Hepatocyte (in vitro differentiated cells): ENCODE measurements at regions not wholly inside any gene's neighbourhood (a gene's known extent, or its start where the extent isn't known, plus 50 kb on each side); places are given as distances from the start of the nearest gene placed in this dataset.

Experiments
- DNase-seq: peaks from one replicate; pipeline ENCODE4 v3.0.0-alpha.2; 2016; ENCODE audit warnings: low spot score
- H2AFZ ChIP-seq: fragments of 200-600 bp; sonication (generic); 2 replicates; pipeline ENCODE4 v1.6.0; 2016; ENCODE audit warnings: antibody characterized with exemption, mild to moderate bottlenecking
- H3K27ac ChIP-seq: fragments of 200-600 bp; sonication (generic); 2 replicates; pipeline ENCODE4 v1.5.1; 2016; ENCODE audit warnings: mild to moderate bottlenecking
- H3K27me3 ChIP-seq: fragments of 200-600 bp; sonication (generic); 2 replicates; pipeline ENCODE4 v1.6.1; 2016
- H3K36me3 ChIP-seq: fragments of 200-600 bp; sonication (generic); replicated peaks from 2 replicates; pipeline ENCODE4 v1.5.1; 2016; ENCODE audit warnings: low read depth; ENCODE audit not compliant: insufficient read depth
- H3K4me1 ChIP-seq: fragments of 200-600 bp; sonication (generic); 2 replicates; pipeline ENCODE4 v1.5.1; 2016; ENCODE audit warnings: mild to moderate bottlenecking, moderate library complexity; ENCODE audit not compliant: insufficient read depth
- H3K4me2 ChIP-seq: fragments of 200-600 bp; sonication (generic); 2 replicates; pipeline ENCODE4 v1.6.0; 2016
- H3K4me3 ChIP-seq: fragments of 200-600 bp; sonication (generic); 2 replicates; pipeline ENCODE4 v1.5.1; 2016; ENCODE audit warnings: mild to moderate bottlenecking
- H3K79me2 ChIP-seq: fragments of 200-600 bp; sonication (generic); 2 replicates; pipeline ENCODE4 v1.6.0; 2017; ENCODE audit warnings: mild to moderate bottlenecking
- H3K9me2 ChIP-seq: fragments of 200-600 bp; sonication (generic); replicated peaks from 2 replicates; pipeline ENCODE4 v1.6.0; 2017; ENCODE audit warnings: mild to moderate bottlenecking; ENCODE audit not compliant: insufficient read depth
- H3K9me3 ChIP-seq: fragments of 200-600 bp; sonication (generic); 2 replicates; pipeline ENCODE4 v1.5.1; 2016; ENCODE audit warnings: low read depth, mild to moderate bottlenecking
- H4K20me1 ChIP-seq: fragments of 200-600 bp; sonication (generic); 2 replicates; pipeline ENCODE4 v1.6.0; 2016; ENCODE audit warnings: mild to moderate bottlenecking; ENCODE audit not compliant: insufficient read depth, poor library complexity, severe bottlenecking
- EZH2 ChIP-seq: fragments of 200-600 bp; sonication (generic); IDR thresholded peaks from 2 replicates; pipeline ENCODE4 v1.6.1; 2016; ENCODE audit warnings: antibody characterized with exemption, mild to moderate bottlenecking, borderline replicate concordance
- EZH2phosphoT487 ChIP-seq: fragments of 200-600 bp; sonication (generic); IDR thresholded peaks from one replicate; pipeline ENCODE4 v1.6.1; 2018; ENCODE audit warnings: antibody characterized with exemption, mild to moderate bottlenecking, low read depth, moderate library complexity; ENCODE audit not compliant: unreplicated experiment, severe bottlenecking
- WGBS: methylation state at CpG from one replicate; pipeline ENCODE4 v1.1.6; 2016; ENCODE audit warnings: low lambda C conversion rate; ENCODE audit errors: missing lambda C conversion rate; 5-methylcytosine and 5-hydroxymethylcytosine counted together
- TF ChIP-seq, protein P1 (sequence below): fragments of 200-600 bp; sonication (generic); IDR thresholded peaks from 2 replicates; pipeline ENCODE4 v1.5.1; 2016; ENCODE audit warnings: antibody characterized with exemption, mild to moderate bottlenecking; ENCODE audit not compliant: poor library complexity

- DNase-seq, result no peak
- H2AFZ ChIP-seq, result no peak overlapping the region
- no peak overlapping the region for H3K27ac ChIP-seq
- no peaks in the 10 kb centered on the region for H4K20me1 ChIP-seq
- no peaks in the 10 kb centered on the region for H3K4me1 ChIP-seq
- H3K36me3 ChIP-seq, result no peaks in the 10 kb centered on the region
- no peaks in the 10 kb centered on the region for H3K79me2 ChIP-seq
- no peaks in the 10 kb centered on the region for H3K9me2 ChIP-seq
- no peaks in the 10 kb centered on the region for H3K27me3 ChIP-seq
- no peak overlapping the region for H3K4me2 ChIP-seq
- no peak overlapping the region for H3K4me3 ChIP-seq
- peaks cover 3% of the 10 kb centered on the region for H3K9me3 ChIP-seq
- WGBS, result 93% methylated on average over 9 of the region's 9 CpGs
- TF ChIP-seq EZH2phosphoT487, result no peak
- TF ChIP-seq EZH2, result no peak
- TF ChIP-seq, protein P1, sequence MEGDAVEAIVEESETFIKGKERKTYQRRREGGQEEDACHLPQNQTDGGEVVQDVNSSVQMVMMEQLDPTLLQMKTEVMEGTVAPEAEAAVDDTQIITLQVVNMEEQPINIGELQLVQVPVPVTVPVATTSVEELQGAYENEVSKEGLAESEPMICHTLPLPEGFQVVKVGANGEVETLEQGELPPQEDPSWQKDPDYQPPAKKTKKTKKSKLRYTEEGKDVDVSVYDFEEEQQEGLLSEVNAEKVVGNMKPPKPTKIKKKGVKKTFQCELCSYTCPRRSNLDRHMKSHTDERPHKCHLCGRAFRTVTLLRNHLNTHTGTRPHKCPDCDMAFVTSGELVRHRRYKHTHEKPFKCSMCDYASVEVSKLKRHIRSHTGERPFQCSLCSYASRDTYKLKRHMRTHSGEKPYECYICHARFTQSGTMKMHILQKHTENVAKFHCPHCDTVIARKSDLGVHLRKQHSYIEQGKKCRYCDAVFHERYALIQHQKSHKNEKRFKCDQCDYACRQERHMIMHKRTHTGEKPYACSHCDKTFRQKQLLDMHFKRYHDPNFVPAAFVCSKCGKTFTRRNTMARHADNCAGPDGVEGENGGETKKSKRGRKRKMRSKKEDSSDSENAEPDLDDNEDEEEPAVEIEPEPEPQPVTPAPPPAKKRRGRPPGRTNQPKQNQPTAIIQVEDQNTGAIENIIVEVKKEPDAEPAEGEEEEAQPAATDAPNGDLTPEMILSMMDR, result no peak
Measured at GRCh38 chr2:15685143-15685542, 93.5 kb downstream of the DDX1 start.

- 96% methylated on average over 2 of the region's 2 CpGs for WGBS
- Histone ChIP-seq H3K9me3 (peaks cover 3% of the 10 kb centered on the region), H3K27ac (no peak overlapping the region), H3K4me1 (no peaks in the 10 kb centered on the region), H2AFZ (no peak overlapping the region), H3K36me3 (no peaks in the 10 kb centered on the region), H3K27me3 (no peaks in the 10 kb centered on the region), H4K20me1 (no peaks in the 10 kb centered on the region), H3K4me3 (no peak overlapping the region), H3K79me2 (no peaks in the 10 kb centered on the region), H3K4me2 (no peak overlapping the region), H3K9me2 (no peaks in the 10 kb centered on the region)
- TF ChIP-seq EZH2phosphoT487, result no peak
- no peak for DNase-seq
Measured at GRCh38 chr2:15686643-15687042, 95.0 kb downstream of the DDX1 start.

GRCh38 chr2:15687243-15687642 lies 95.6 kb downstream of the DDX1 start:
- TF ChIP-seq, protein P1, result no peak
- TF ChIP-seq EZH2phosphoT487, result no peak
- no peak for TF ChIP-seq EZH2

GRCh38 chr2:15687720-15688119 lies 96.1 kb downstream of the DDX1 start:
- no peaks in the 10 kb centered on the region for H4K20me1 ChIP-seq
- no peaks in the 10 kb centered on the region for H3K36me3 ChIP-seq
- no peak overlapping the region for H3K4me3 ChIP-seq
- peaks cover 3% of the 10 kb centered on the region for H3K9me3 ChIP-seq
- TF ChIP-seq, protein P1, result no peak
- TF ChIP-seq EZH2 (no peak), EZH2phosphoT487 (no peak)
- WGBS, result 84% methylated on average over 4 of the region's 6 CpGs
- H3K27me3 ChIP-seq, result no peaks in the 10 kb centered on the region
- no peaks in the 10 kb centered on the region for H3K4me1 ChIP-seq
- H3K4me2 ChIP-seq, result no peak overlapping the region
- no peak overlapping the region for H2AFZ ChIP-seq
- no peak overlapping the region for H3K27ac ChIP-seq
- DNase-seq, result no peak
- H3K9me2 ChIP-seq, result no peaks in the 10 kb centered on the region
- H3K79me2 ChIP-seq, result no peaks in the 10 kb centered on the region

More at GRCh38 chr2:15687243-15687642, 95.6 kb downstream of the DDX1 start:
- Histone ChIP-seq H3K4me2 (no peak overlapping the region), H3K4me1 (no peaks in the 10 kb centered on the region), H3K79me2 (no peaks in the 10 kb centered on the region), H4K20me1 (no peaks in the 10 kb centered on the region), H3K9me2 (no peaks in the 10 kb centered on the region), H2AFZ (no peak overlapping the region), H3K9me3 (peaks cover 3% of the 10 kb centered on the region), H3K36me3 (no peaks in the 10 kb centered on the region), H3K27ac (no peak overlapping the region), H3K4me3 (no peak overlapping the region), H3K27me3 (no peaks in the 10 kb centered on the region)
- DNase-seq, result no peak
- WGBS, result 89% methylated on average over 1 of the region's 1 CpG
